ENCODE measurements at regions not wholly inside any gene's neighbourhood (a gene's known extent, or its start where the extent isn't known, plus 50 kb on each side); places are given as distances from the start of the nearest gene placed in this dataset.
"Not testable (repeated sequence)": the region's sequence is repeated elsewhere in the genome, so short reads cannot be mapped to it uniquely, and the experiment has no call there.

GRCh38 chr10:63972949-63973827 lies 452.0 kb downstream of the REEP3 start:
- WGBS (ENCODE audit: low lambda C conversion rate, missing lambda C conversion rate): 99% methylated on average over 49 of the region's 51 CpGs
- Histone ChIP-seq H3K27me3 (no peaks in the 10 kb centered on the region), H3K79me2 (no peaks in the 10 kb centered on the region), H3K36me3 (replicated peaks; ENCODE audit: insufficient read depth, low read depth) (no peaks in the 10 kb centered on the region), H3K9me2 (replicated peaks; ENCODE audit: insufficient read depth) (no peaks in the 10 kb centered on the region), H3K9me3 (ENCODE audit: low read depth) (no peaks in the 10 kb centered on the region), H3K4me2 (no peak overlapping the region), H3K4me1 (ENCODE audit: insufficient read depth) (no peaks in the 10 kb centered on the region), H2AFZ (no peak overlapping the region), H4K20me1 (ENCODE audit: insufficient read depth, poor library complexity, severe bottlenecking) (no peaks in the 10 kb centered on the region), H3K27ac (no peak overlapping the region), H3K4me3 (no peak overlapping the region)
- DNase-seq (ENCODE audit: low spot score): no peak
- TF ChIP-seq CTCF (IDR thresholded peaks at IDR 0.05; ENCODE audit: poor library complexity) (no peak), EZH2phosphoT487 (IDR thresholded peaks at IDR 0.05; ENCODE audit: low read depth, severe bottlenecking, unreplicated experiment) (no peak), EZH2 (IDR thresholded peaks at IDR 0.05; ENCODE audit: borderline replicate concordance) (no peak)

- Histone ChIP-seq H3K9me2 (replicated peaks; ENCODE audit: insufficient read depth) (no peaks in the 10 kb centered on the region), H3K27ac (no peak overlapping the region), H2AFZ (no peak overlapping the region), H3K27me3 (no peaks in the 10 kb centered on the region), H3K36me3 (replicated peaks; ENCODE audit: insufficient read depth, low read depth) (no peaks in the 10 kb centered on the region), H3K79me2 (no peaks in the 10 kb centered on the region), H3K4me3 (no peak overlapping the region), H3K4me2 (no peak overlapping the region), H3K4me1 (ENCODE audit: insufficient read depth) (no peaks in the 10 kb centered on the region), H3K9me3 (ENCODE audit: low read depth) (no peaks in the 10 kb centered on the region), H4K20me1 (ENCODE audit: insufficient read depth, poor library complexity, severe bottlenecking) (no peaks in the 10 kb centered on the region)
- DNase-seq (ENCODE audit: low spot score): peak; percentile 66
- TF ChIP-seq EZH2phosphoT487 (IDR thresholded peaks at IDR 0.05; ENCODE audit: low read depth, severe bottlenecking, unreplicated experiment): no peak
- peak; percentile 56 for TF ChIP-seq CTCF (IDR thresholded peaks at IDR 0.05; ENCODE audit: poor library complexity)
- no peak for TF ChIP-seq EZH2 (IDR thresholded peaks at IDR 0.05; ENCODE audit: borderline replicate concordance)
- 50% methylated on average over 5 of the region's 5 CpGs for WGBS (ENCODE audit: low lambda C conversion rate, missing lambda C conversion rate)
These were observed 455.3 kb downstream of the REEP3 start for GRCh38 chr10:63976538-63976937.

GRCh38 chr10:63977329-63977923 lies 456.2 kb downstream of the REEP3 start:
- WGBS (ENCODE audit: low lambda C conversion rate, missing lambda C conversion rate): 17% methylated on average over 1 of the region's 1 CpG
- DNase-seq (ENCODE audit: low spot score): peak; percentile 60

GRCh38 chr10:63980870-63981269 lies 459.7 kb downstream of the REEP3 start:
- DNase-seq (ENCODE audit: low spot score); H3K27me3 ChIP-seq; H3K4me2 ChIP-seq; H3K79me2 ChIP-seq; H3K4me1 ChIP-seq (ENCODE audit: insufficient read depth); H3K9me3 ChIP-seq (ENCODE audit: low read depth); H3K4me3 ChIP-seq; H4K20me1 ChIP-seq (ENCODE audit: insufficient read depth, poor library complexity, severe bottlenecking); H3K36me3 ChIP-seq (replicated peaks; ENCODE audit: insufficient read depth, low read depth); H3K27ac ChIP-seq; H3K9me2 ChIP-seq (replicated peaks; ENCODE audit: insufficient read depth); H2AFZ ChIP-seq: not testable (repeated sequence)
- WGBS (ENCODE audit: low lambda C conversion rate, missing lambda C conversion rate): 51% methylated on average over 5 of the region's 5 CpGs

More at GRCh38 chr10:63977329-63977923, 456.2 kb downstream of the REEP3 start:
- no peak overlapping the region for H3K4me2 ChIP-seq
- TF ChIP-seq EZH2 (IDR thresholded peaks at IDR 0.05; ENCODE audit: borderline replicate concordance) (no peak), CTCF (IDR thresholded peaks at IDR 0.05; ENCODE audit: poor library complexity) (peak; percentile 61)
- H3K27me3 ChIP-seq: no peaks in the 10 kb centered on the region
- H3K9me3 ChIP-seq (ENCODE audit: low read depth): no peaks in the 10 kb centered on the region
- no peak overlapping the region for H3K27ac ChIP-seq
- no peaks in the 10 kb centered on the region for H3K36me3 ChIP-seq (replicated peaks; ENCODE audit: insufficient read depth, low read depth)
- H2AFZ ChIP-seq: no peak overlapping the region
- no peaks in the 10 kb centered on the region for H3K4me1 ChIP-seq (ENCODE audit: insufficient read depth)
- H3K79me2 ChIP-seq: no peaks in the 10 kb centered on the region
- no peak overlapping the region for H3K4me3 ChIP-seq
- no peaks in the 10 kb centered on the region for H3K9me2 ChIP-seq (replicated peaks; ENCODE audit: insufficient read depth)
- H4K20me1 ChIP-seq (ENCODE audit: insufficient read depth, poor library complexity, severe bottlenecking): no peaks in the 10 kb centered on the region

GRCh38 chr10:63984061-63984460 lies 462.9 kb downstream of the REEP3 start:
- not testable (repeated sequence) for H3K9me3 ChIP-seq (ENCODE audit: low read depth); H4K20me1 ChIP-seq (ENCODE audit: insufficient read depth, poor library complexity, severe bottlenecking); H2AFZ ChIP-seq; DNase-seq (ENCODE audit: low spot score); H3K27ac ChIP-seq; H3K4me2 ChIP-seq; H3K27me3 ChIP-seq; H3K36me3 ChIP-seq (replicated peaks; ENCODE audit: insufficient read depth, low read depth); H3K4me3 ChIP-seq; H3K4me1 ChIP-seq (ENCODE audit: insufficient read depth); H3K9me2 ChIP-seq (replicated peaks; ENCODE audit: insufficient read depth); H3K79me2 ChIP-seq
- WGBS (ENCODE audit: low lambda C conversion rate, missing lambda C conversion rate): 45% methylated on average over 2 of the region's 2 CpGs

Data from hepatocyte (in vitro differentiated cells).